Liver (tissue), 3 donors: ENCODE measurements at regions not wholly inside any gene's neighbourhood (a gene's known extent, or its start where the extent isn't known, plus 50 kb on each side); places are given as distances from the start of the nearest gene placed in this dataset.

Experiments
- CTCF ChIP-seq: fragments of 150-350 bp; IDR thresholded peaks from 2 replicates; pipeline ENCODE4 v1.5.1; 2017; ENCODE audit warnings: improper control_type of control experiment, low read depth, low read length; ENCODE audit not compliant: missing input control
- GABPA ChIP-seq, 2 donors: IDR thresholded peaks in 1 of 2; conservative IDR thresholded peaks in 1 of 2; 2 replicates each; pipeline ENCODE4 v1.6.1; 2016; ENCODE audit warnings: antibody characterized with exemption in 2 of 2, mild to moderate bottlenecking in 1 of 2, moderate library complexity in 1 of 2
- JUND ChIP-seq, 2 donors: IDR thresholded peaks; 2 replicates each; pipeline ENCODE4 v1.6.1; 2016; ENCODE audit warnings: antibody characterized with exemption in 2 of 2
- RAD21 ChIP-seq, 2 donors: IDR thresholded peaks; 2 replicates each; pipeline ENCODE4 v1.6.1; 2016; ENCODE audit warnings: antibody characterized with exemption in 2 of 2, mild to moderate bottlenecking in 2 of 2
- TF ChIP-seq, protein P1 (sequence below): IDR thresholded peaks from 2 replicates; pipeline ENCODE4 v1.6.1; 2016; ENCODE audit warnings: antibody characterized with exemption, mild to moderate bottlenecking
- TF ChIP-seq, protein P2 (sequence below): IDR thresholded peaks from 2 replicates; pipeline ENCODE4 v1.6.1; 2016; ENCODE audit warnings: antibody characterized with exemption
- donor health status: healthy.
- donor health status: healthy.

GRCh38 chr12:92215358-92215757 is 69.7 kb upstream of the BTG1 start:
- no peak for TF ChIP-seq CTCF
- no peak for TF ChIP-seq GABPA (IDR thresholded peaks at IDR 0.05 in 1 of 2, conservative IDR thresholded peaks at IDR 0.05 in 1 of 2)
- no peak for TF ChIP-seq RAD21 (IDR thresholded peaks at IDR 0.05)
- no peak for TF ChIP-seq JUND (IDR thresholded peaks at IDR 0.05)
- TF ChIP-seq, protein P1, sequence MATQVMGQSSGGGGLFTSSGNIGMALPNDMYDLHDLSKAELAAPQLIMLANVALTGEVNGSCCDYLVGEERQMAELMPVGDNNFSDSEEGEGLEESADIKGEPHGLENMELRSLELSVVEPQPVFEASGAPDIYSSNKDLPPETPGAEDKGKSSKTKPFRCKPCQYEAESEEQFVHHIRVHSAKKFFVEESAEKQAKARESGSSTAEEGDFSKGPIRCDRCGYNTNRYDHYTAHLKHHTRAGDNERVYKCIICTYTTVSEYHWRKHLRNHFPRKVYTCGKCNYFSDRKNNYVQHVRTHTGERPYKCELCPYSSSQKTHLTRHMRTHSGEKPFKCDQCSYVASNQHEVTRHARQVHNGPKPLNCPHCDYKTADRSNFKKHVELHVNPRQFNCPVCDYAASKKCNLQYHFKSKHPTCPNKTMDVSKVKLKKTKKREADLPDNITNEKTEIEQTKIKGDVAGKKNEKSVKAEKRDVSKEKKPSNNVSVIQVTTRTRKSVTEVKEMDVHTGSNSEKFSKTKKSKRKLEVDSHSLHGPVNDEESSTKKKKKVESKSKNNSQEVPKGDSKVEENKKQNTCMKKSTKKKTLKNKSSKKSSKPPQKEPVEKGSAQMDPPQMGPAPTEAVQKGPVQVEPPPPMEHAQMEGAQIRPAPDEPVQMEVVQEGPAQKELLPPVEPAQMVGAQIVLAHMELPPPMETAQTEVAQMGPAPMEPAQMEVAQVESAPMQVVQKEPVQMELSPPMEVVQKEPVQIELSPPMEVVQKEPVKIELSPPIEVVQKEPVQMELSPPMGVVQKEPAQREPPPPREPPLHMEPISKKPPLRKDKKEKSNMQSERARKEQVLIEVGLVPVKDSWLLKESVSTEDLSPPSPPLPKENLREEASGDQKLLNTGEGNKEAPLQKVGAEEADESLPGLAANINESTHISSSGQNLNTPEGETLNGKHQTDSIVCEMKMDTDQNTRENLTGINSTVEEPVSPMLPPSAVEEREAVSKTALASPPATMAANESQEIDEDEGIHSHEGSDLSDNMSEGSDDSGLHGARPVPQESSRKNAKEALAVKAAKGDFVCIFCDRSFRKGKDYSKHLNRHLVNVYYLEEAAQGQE, result no peak
- TF ChIP-seq, protein P2, sequence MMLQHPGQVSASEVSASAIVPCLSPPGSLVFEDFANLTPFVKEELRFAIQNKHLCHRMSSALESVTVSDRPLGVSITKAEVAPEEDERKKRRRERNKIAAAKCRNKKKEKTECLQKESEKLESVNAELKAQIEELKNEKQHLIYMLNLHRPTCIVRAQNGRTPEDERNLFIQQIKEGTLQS, result no peak
